ENCODE measurements at regions not wholly inside any gene's neighbourhood (a gene's known extent, or its start where the extent isn't known, plus 50 kb on each side); places are given as distances from the start of the nearest gene placed in this dataset.

GRCh38 chrX:134313418-134313817, 59.7 kb upstream of the PHF6 start:
- Histone ChIP-seq H2BK20ac (ENCODE audit: low read depth, low read length) (no peak overlapping the region), H3K27me3 (ENCODE audit: control insufficient read depth, insufficient read depth, low read length) (no peaks in the 10 kb centered on the region), H3K9me1 (ENCODE audit: insufficient read depth, low read length) (no peaks in the 10 kb centered on the region), H3K9ac (ENCODE audit: low read depth, low read length) (no peak overlapping the region), H3K23ac (ENCODE audit: low read depth, low read length) (no peak overlapping the region), H3K4me3 (ENCODE audit: insufficient read depth, low read depth, low read length) (no peak overlapping the region), H2AK9ac (replicated peaks; ENCODE audit: low read depth, low read length, poor library complexity) (no peak overlapping the region), H4K5ac (ENCODE audit: low read depth, low read length) (no peak overlapping the region), H3K4ac (ENCODE audit: low read depth, low read length) (no peak overlapping the region), H4K91ac (ENCODE audit: insufficient read depth, low read depth, low read length) (no peak overlapping the region), H4K8ac (ENCODE audit: low read depth in 2 of 2, low read length in 2 of 2) (no peak overlapping the region), H2AK5ac (ENCODE audit: low read depth, low read length) (no peak overlapping the region), H3K56ac (ENCODE audit: extremely low read depth, insufficient read depth, low read length) (no peak overlapping the region), H3K4me2 (ENCODE audit: low read depth, low read length) (no peak overlapping the region), H4K20me1 (ENCODE audit: insufficient read depth, low read length) (no peaks in the 10 kb centered on the region), H3K27ac (ENCODE audit: insufficient read depth, low read length) (no peak overlapping the region), H3K36me3 (ENCODE audit: control insufficient read depth, insufficient read depth, low read length) (no peaks in the 10 kb centered on the region), H2AFZ (replicated peaks; ENCODE audit: low read length, poor library complexity) (no peak overlapping the region), H2BK15ac (ENCODE audit: low read depth, low read length) (no peak overlapping the region), H3K18ac (ENCODE audit: low read depth, low read length) (no peak overlapping the region), H3K4me1 (ENCODE audit: control insufficient read depth, insufficient read depth, low read length) (no peaks in the 10 kb centered on the region), H2BK120ac (ENCODE audit: low read depth, low read length) (no peak overlapping the region), H2BK5ac (ENCODE audit: low read depth, low read length, poor library complexity, severe bottlenecking) (no peak overlapping the region), H3K79me1 (ENCODE audit: low read depth in 1 of 2, low read length in 2 of 2) (no peaks in the 10 kb centered on the region), H3K9me3 (ENCODE audit: control insufficient read depth, insufficient read depth, low read length) (no peaks in the 10 kb centered on the region), H3K14ac (replicated peaks; ENCODE audit: low read depth, low read length) (no peak overlapping the region)
- no CpG with 5 or more reads among the region's 1 CpG for WGBS, 2 experiments (ENCODE audit: extremely low coverage in 2 of 2, insufficient read length in 1 of 2)
- TF ChIP-seq, protein P1, sequence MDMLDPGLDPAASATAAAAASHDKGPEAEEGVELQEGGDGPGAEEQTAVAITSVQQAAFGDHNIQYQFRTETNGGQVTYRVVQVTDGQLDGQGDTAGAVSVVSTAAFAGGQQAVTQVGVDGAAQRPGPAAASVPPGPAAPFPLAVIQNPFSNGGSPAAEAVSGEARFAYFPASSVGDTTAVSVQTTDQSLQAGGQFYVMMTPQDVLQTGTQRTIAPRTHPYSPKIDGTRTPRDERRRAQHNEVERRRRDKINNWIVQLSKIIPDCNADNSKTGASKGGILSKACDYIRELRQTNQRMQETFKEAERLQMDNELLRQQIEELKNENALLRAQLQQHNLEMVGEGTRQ (IDR thresholded peaks at IDR 0.05; ENCODE audit: low read depth, low read length), result no peak
- TF ChIP-seq RFX5 (IDR thresholded peaks at IDR 0.05; ENCODE audit: low read depth, low read length) (no peak), MAZ (IDR thresholded peaks at IDR 0.05; ENCODE audit: borderline replicate concordance, low read depth, low read length) (no peak), BHLHE40 (IDR thresholded peaks at IDR 0.05; ENCODE audit: low read depth, low read length) (no peak), NFE2L2 (IDR thresholded peaks at IDR 0.05; ENCODE audit: low read depth, low read length) (no peak), MXI1 (IDR thresholded peaks at IDR 0.05; ENCODE audit: borderline replicate concordance, low read depth, low read length) (no peak), MAFK (IDR thresholded peaks at IDR 0.05; ENCODE audit: low read depth, low read length) (no peak), FOS (IDR thresholded peaks at IDR 0.05; ENCODE audit: low read depth, low read length) (no peak), CHD1 (IDR thresholded peaks at IDR 0.05; ENCODE audit: low read depth, low read length) (no peak), CEBPB (IDR thresholded peaks at IDR 0.05; ENCODE audit: low read depth, low read length) (no peak), RCOR1 (IDR thresholded peaks at IDR 0.05; ENCODE audit: insufficient replicate concordance, low read length) (no peak), RAD21 (IDR thresholded peaks at IDR 0.05; ENCODE audit: low read length) (no peak)
- TF ChIP-seq, protein P2, sequence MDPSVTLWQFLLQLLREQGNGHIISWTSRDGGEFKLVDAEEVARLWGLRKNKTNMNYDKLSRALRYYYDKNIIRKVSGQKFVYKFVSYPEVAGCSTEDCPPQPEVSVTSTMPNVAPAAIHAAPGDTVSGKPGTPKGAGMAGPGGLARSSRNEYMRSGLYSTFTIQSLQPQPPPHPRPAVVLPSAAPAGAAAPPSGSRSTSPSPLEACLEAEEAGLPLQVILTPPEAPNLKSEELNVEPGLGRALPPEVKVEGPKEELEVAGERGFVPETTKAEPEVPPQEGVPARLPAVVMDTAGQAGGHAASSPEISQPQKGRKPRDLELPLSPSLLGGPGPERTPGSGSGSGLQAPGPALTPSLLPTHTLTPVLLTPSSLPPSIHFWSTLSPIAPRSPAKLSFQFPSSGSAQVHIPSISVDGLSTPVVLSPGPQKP (IDR thresholded peaks at IDR 0.05; ENCODE audit: borderline replicate concordance, low read depth, low read length), result no peak
- TF ChIP-seq, protein P3, sequence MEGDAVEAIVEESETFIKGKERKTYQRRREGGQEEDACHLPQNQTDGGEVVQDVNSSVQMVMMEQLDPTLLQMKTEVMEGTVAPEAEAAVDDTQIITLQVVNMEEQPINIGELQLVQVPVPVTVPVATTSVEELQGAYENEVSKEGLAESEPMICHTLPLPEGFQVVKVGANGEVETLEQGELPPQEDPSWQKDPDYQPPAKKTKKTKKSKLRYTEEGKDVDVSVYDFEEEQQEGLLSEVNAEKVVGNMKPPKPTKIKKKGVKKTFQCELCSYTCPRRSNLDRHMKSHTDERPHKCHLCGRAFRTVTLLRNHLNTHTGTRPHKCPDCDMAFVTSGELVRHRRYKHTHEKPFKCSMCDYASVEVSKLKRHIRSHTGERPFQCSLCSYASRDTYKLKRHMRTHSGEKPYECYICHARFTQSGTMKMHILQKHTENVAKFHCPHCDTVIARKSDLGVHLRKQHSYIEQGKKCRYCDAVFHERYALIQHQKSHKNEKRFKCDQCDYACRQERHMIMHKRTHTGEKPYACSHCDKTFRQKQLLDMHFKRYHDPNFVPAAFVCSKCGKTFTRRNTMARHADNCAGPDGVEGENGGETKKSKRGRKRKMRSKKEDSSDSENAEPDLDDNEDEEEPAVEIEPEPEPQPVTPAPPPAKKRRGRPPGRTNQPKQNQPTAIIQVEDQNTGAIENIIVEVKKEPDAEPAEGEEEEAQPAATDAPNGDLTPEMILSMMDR (conservative IDR thresholded peaks at IDR 0.05; ENCODE audit: low read depth, low read length), result no peak
- DNase-seq, result no peak
- in situ Hi-C loops (cut with MboI; ENCODE audit: low sequenced_read_pairs) (no loop called here), intact Hi-C loops (cut with micrococcal nuclease) (no loop called here), dilution Hi-C loops (cut with HindIII; ENCODE audit: low sequenced_read_pairs, unreplicated experiment) (no loop called here)
- CTCF ChIA-PET, result interaction anchor here (0.7 kb wide), 1 partner anchor 203 kb away, joined by 4 read pairs; no protein-coding TSS in a partner anchor
- ATAC-seq (ENCODE audit: low read depth), result no peak
- no TSS peak for BruUV-seq (replicated peaks)
- POLR2A ChIA-PET (ENCODE audit: unreplicated experiment), result no interaction called here

Measured in IMR-90 (cell line).